ENCODE measurements at regions not wholly inside any gene's neighbourhood (a gene's known extent, or its start where the extent isn't known, plus 50 kb on each side); places are given as distances from the start of the nearest gene placed in this dataset.

GRCh38 chr5:118628660-118629354, 359.5 kb downstream of the DTWD2 start:
- no peak overlapping the region for H3K4me3 Mint-ChIP-seq (ENCODE audit: unreplicated experiment)
- H3K27me3 Mint-ChIP-seq (ENCODE audit: low read depth): no peaks in the 10 kb centered on the region
- peaks cover 14% of the 10 kb centered on the region for H3K9me3 Mint-ChIP-seq (ENCODE audit: low read depth)
- DNase-seq (ENCODE audit: low spot score): no peak
- TF ChIP-seq CTCF (IDR thresholded peaks at IDR 0.05): peak; percentile 42
- no peaks in the 10 kb centered on the region for H3K4me1 Mint-ChIP-seq (ENCODE audit: low read depth)
- H3K27ac Mint-ChIP-seq (ENCODE audit: unreplicated experiment): no peak overlapping the region
- H3K36me3 Mint-ChIP-seq (ENCODE audit: low read depth): no peaks in the 10 kb centered on the region

GRCh38 chr5:118620233-118620632, 368.1 kb downstream of the DTWD2 start:
- Mint-ChIP-seq H3K27me3 (ENCODE audit: low read depth) (no peaks in the 10 kb centered on the region), H3K4me1 (ENCODE audit: low read depth) (peaks cover 4% of the 10 kb centered on the region), H3K36me3 (ENCODE audit: low read depth) (no peaks in the 10 kb centered on the region), H3K4me3 (ENCODE audit: unreplicated experiment) (no peak overlapping the region), H3K27ac (ENCODE audit: unreplicated experiment) (no peak overlapping the region), H3K9me3 (ENCODE audit: low read depth) (no peaks in the 10 kb centered on the region)
- DNase-seq (ENCODE audit: low spot score): no peak
- TF ChIP-seq CTCF (IDR thresholded peaks at IDR 0.05): no peak

- DNase-seq (ENCODE audit: low spot score): no peak
- H3K4me3 Mint-ChIP-seq (ENCODE audit: unreplicated experiment): no peak overlapping the region
- no peaks in the 10 kb centered on the region for H3K9me3 Mint-ChIP-seq (ENCODE audit: low read depth)
- no peaks in the 10 kb centered on the region for H3K36me3 Mint-ChIP-seq (ENCODE audit: low read depth)
- H3K27ac Mint-ChIP-seq (ENCODE audit: unreplicated experiment): no peak overlapping the region
- H3K27me3 Mint-ChIP-seq (ENCODE audit: low read depth): no peaks in the 10 kb centered on the region
- no peak for TF ChIP-seq CTCF (IDR thresholded peaks at IDR 0.05)
- peaks cover 4% of the 10 kb centered on the region for H3K4me1 Mint-ChIP-seq (ENCODE audit: low read depth)
These were observed 368.5 kb downstream of the DTWD2 start for GRCh38 chr5:118619823-118620222.

GRCh38 chr5:118616281-118616680, 372.1 kb downstream of the DTWD2 start:
- H3K36me3 Mint-ChIP-seq (ENCODE audit: low read depth): no peaks in the 10 kb centered on the region
- DNase-seq (ENCODE audit: low spot score): no peak
- no peak for TF ChIP-seq CTCF (IDR thresholded peaks at IDR 0.05)
- H3K27ac Mint-ChIP-seq (ENCODE audit: unreplicated experiment): no peak overlapping the region
- no peaks in the 10 kb centered on the region for H3K27me3 Mint-ChIP-seq (ENCODE audit: low read depth)
- H3K4me1 Mint-ChIP-seq (ENCODE audit: low read depth): peaks cover 4% of the 10 kb centered on the region
- H3K4me3 Mint-ChIP-seq (ENCODE audit: unreplicated experiment): no peak overlapping the region
- H3K9me3 Mint-ChIP-seq (ENCODE audit: low read depth): no peaks in the 10 kb centered on the region

- no peak overlapping the region for H3K27ac Mint-ChIP-seq (ENCODE audit: unreplicated experiment)
- H3K4me3 Mint-ChIP-seq (ENCODE audit: unreplicated experiment): no peak overlapping the region
- H3K4me1 Mint-ChIP-seq (ENCODE audit: low read depth): no peaks in the 10 kb centered on the region
- no peaks in the 10 kb centered on the region for H3K9me3 Mint-ChIP-seq (ENCODE audit: low read depth)
- no peak for DNase-seq (ENCODE audit: low spot score)
- no peaks in the 10 kb centered on the region for H3K27me3 Mint-ChIP-seq (ENCODE audit: low read depth)
- TF ChIP-seq CTCF (IDR thresholded peaks at IDR 0.05): no peak
- no peaks in the 10 kb centered on the region for H3K36me3 Mint-ChIP-seq (ENCODE audit: low read depth)
These were observed 373.5 kb downstream of the DTWD2 start for GRCh38 chr5:118614731-118615456.
